NCI-H2227 treated with DMSO at 0.1 percent for 48 hours (cell line): ENCODE measurements at regions not wholly inside any gene's neighbourhood (a gene's known extent, or its start where the extent isn't known, plus 50 kb on each side); places are given as distances from the start of the nearest gene placed in this dataset.
A peak's percentile ranks its signal among the peaks of the same experiment; 100 is the strongest.
"Not testable (repeated sequence)": the region's sequence is repeated elsewhere in the genome, so short reads cannot be mapped to it uniquely, and the experiment has no call there.

Experiments used
- DNase-seq: peaks from one replicate; lab custom pipeline; 2025; lab: John Stamatoyannopoulos, UW

DNA sequence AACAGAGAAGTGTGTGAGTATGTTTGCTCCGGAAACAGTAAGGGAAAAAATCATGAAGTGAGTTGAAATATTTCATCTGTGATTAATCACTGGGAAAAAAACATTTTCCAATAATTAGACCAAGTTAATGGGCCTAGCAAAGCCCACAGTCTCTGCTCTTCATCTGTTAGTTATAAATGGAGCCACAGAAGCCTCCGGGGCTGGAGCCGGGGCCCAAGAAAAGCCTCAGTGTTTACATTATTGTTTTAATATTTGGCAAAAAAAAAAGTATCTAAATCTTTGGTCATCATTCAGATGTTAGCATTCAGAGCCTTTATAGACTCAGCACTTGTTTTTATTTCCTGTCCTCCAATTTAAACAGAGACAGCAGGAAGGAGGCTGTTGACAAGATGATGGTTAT is 115.0 kb downstream of the UBE2U start:
- DNase-seq: no peak

DNA sequence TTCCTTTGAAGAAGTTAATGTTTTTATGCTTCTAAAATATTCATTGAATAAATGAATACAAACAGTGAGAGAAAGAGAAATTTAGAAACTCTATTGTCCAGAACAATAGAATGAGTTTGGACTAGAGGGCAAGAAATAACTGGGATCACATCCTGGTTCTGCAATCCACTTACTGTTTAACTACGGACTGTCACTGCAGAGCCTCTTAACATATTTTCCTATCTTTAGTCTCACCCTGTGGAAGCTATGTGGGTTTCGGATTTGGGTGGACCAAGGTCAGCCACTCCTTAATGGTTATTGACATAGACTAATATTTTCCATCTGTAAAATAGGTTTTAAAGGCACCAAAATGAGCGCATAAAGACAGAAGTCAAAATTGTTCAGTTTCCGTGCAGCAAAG is 116.6 kb downstream of the UBE2U start:
- DNase-seq: no peak

DNA sequence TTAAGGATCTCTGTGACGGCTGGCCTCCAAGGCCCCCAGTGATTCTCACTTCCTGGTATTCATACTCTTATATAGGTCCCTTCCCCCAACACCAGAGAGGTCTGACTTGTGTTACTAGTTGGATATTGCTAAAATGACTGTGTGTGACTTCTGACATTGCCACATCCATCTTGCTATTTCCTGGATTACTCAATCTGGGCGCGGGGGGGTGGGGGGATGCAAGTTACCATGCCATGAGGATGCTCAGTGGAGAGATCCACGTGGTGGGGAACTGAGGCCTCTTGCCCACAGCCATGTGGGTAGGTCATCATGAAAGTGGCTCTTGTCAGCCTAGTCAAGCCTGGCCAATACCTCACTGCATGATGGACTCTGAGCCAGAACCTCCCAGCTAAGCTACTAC is 117.0 kb downstream of the UBE2U start:
- DNase-seq: no peak

DNA sequence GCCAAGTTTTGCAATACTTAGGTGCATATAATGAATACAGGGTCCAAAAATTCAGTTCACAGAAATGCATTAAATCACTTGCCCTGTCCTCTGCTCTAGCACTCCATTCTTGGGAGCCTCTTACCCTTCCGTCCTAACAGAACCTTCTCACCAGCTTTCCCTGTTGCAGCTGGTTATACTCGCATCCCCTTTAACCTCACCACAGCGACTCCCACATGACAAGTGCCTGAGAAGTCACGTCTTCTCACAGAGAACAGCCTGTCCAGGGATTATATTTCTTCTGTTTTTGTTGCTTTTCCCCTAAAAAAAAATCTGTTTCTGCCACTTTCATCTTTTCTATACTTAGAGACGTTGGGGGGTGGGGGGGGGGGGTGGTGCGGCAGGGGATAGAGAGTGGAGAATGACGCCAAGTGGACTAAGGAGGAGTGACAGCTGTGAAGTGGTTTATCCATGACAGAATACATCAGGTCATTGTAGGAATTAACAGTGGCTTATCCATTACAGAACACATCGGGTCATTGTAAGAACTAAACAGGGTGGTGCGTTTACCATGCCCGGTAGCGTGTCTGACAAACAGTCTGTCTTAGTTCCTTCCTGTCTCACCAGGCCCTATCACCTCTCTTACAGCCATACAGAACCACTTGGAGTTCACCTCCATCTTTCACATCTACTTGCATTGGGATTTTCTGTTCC is 117.6 kb downstream of the UBE2U start:
- DNase-seq: no peak

DNA sequence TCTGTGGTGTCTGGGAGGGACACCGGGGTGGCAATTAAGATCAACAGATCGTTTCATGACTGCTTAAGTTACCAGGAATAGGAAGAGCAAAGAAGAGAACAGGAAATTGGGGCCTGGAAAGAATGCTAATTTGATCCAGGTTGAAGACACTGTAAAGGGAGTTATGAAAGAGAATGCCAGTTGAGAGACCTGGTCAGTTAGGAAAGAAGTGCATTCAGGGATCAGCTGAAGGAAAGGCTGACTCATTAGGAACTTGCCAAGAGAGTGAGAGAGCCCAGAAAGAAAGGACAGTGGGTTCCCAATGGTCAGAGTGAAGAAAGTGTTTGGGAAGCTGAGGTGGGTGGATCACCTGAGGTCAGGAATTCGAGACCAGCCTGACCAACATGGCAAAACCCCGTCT is 119.6 kb downstream of the UBE2U start:
- DNase-seq: no peak

DNA sequence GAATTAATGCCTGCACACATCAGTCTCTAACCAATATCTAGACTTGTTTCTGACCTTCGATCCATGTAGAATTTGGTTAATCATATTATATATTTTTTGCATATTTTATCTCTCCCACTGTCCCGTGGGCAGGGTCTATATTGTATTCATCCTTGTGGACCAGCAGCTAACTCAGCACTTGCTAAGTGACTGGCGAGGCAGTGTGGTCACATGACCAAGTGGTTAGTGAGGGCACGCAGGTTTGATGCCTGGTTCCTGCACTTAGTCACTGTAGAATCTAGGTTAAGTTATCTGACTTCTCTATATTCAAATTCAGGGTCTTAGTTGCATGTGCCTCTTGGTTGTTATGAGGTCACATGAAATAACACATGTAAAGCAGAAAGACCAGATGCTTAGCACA is 120.5 kb downstream of the UBE2U start:
- no peak for DNase-seq

DNA sequence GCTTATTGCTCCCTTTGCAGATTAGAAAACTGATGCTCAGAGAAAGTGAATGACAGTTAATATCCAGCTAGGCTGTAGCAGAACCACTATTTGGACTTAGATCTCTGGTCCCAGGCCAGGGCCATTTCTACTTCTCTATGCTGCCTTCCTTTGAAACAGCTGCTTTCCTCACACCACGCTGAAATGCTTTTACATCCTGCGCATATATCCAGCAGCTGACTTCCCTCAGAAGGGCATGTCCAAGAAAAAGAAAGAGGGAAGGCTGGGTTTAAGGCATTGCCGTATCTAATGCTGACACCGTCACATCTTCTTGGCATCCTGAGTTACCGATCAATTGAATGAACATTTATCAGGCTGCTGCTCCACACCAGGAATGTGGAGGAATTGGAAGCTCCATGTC is 122.4 kb downstream of the UBE2U start:
- no peak for DNase-seq

DNA sequence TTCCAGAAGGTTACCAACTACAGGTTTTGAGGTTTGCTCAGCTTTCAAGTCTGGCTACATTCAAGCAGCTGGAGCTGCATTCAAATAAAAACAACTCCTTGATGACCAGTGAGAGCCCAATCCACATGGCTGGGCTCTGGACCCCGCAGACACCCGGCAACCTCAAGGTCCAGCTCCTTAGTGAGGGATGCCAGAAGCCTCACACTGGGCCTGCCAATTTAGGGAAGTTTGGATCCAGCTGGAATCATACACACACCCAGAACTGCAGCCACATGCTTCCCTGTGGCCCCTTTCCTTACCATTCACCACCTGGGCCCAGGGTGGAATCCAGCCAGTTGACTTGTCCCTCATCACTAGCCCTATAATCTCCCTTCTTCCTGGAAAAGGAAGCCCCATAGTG is 123.7 kb downstream of the UBE2U start:
- no peak for DNase-seq

DNA sequence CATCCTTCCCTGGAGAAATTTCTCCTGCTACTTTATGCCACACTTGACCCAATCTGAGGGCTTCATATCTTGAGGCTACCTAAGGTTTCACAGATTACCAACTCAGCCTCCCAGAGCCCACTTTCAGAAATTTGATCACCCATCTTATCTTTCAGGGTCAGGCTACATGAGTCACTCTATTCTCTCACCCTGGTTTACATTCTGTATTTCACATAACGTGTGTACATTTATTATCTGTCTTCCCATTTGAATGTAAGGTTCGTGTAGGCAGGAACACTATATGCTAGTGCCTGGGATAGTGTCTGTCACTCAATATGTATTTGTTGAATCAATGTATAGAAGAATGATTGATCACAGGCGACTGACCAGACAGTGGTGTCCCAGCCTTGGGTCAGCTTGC is 124.8 kb downstream of the UBE2U start:
- DNase-seq: no peak

DNA sequence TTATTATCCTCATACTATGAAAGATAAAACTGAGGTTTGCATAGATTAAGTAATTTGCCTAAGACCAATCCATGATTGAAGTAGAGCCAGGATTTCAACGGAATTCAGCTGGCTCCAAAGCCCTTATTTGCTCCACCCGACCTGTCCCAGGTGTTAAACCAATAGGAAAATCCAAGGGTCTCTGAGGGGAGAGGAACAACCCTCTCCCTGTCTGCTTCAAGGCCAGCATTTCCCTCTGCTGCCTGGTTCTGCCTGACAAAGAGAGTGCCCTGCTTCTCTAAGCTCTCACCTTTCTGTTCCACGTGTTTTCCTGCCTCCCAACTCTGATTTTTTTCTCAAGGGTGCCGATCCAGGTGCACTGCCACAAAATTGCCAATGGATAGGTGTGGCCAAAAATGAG is 127.4 kb downstream of the UBE2U start:
- no peak for DNase-seq

DNA sequence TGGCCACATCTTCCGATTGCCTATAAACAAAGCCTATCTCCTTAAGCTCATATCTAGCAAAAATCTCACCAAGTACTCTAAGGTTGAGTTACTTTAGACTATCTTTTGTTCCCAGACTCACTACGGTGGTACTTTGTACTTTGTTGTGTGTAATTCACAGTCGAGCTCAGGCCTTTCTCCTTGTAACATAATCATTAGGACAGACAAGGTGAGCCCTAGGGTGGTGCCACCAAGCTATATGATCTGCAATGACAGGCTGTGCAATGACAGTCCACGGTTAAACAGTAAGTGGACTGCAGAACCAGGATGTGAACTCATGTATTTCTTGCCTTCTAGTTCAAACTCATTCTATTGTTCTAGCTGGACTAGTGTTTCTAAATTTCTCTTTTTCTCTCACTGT is 132.2 kb downstream of the UBE2U start:
- no peak for DNase-seq

DNA sequence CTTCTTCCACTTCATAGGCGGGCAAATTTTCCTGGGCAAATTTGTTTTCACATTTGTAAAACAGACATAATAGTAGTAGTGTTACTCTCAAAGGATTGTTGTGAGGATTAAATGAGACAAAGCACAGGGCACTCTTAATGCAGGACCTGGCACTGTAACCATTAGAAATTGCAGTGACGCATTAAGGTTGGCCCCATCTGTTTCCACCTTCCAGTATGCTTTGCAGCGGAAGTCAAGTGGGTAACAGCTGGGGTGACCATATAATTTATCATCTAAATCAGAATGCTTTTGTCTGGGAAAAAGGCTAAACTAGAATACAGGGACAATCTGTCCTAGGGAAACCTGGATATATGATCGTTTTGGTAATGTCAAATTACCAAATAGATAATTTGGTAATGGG is 132.5 kb upstream of the CACHD1 start:
- peak; percentile 89 for DNase-seq

DNA sequence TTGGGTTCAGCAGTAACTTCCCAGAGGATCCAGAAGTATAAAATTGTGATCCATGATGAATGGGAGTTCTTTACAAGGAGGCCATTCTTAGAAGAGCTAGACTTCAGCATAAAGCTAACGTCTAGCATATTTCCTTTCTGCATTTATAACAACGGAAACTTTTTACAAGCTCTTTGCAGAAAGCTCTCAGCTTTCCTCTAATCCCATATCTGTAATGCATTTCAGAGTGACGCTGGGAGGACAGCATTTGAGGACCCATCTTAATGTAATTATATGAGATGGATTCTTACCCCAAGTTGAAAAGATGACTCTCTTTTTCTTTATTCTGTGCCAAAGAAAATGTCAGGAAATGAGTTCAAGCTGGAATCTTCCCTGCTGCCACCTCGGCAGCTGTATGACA is 132.0 kb upstream of the CACHD1 start:
- no peak for DNase-seq

DNA sequence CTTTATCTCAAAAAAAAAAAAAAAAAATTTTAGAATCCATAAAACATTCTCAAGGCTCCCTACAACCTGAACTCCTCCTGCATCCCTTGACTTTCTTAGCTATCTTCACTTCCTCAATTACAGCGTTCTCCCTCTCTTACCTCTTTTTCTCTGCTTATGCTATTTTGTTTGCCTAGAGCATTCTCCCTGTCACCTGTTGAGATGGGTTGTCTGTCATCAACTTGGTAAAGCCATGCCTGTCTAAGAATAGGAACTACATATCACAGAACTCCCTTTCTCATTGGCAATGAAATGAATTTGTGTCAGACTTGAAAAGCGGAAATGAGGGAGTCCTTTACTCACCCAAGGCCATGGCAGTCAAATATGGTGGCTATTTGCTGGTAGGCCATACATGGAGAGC is 129.6 kb upstream of the CACHD1 start:
- DNase-seq: no peak

DNA sequence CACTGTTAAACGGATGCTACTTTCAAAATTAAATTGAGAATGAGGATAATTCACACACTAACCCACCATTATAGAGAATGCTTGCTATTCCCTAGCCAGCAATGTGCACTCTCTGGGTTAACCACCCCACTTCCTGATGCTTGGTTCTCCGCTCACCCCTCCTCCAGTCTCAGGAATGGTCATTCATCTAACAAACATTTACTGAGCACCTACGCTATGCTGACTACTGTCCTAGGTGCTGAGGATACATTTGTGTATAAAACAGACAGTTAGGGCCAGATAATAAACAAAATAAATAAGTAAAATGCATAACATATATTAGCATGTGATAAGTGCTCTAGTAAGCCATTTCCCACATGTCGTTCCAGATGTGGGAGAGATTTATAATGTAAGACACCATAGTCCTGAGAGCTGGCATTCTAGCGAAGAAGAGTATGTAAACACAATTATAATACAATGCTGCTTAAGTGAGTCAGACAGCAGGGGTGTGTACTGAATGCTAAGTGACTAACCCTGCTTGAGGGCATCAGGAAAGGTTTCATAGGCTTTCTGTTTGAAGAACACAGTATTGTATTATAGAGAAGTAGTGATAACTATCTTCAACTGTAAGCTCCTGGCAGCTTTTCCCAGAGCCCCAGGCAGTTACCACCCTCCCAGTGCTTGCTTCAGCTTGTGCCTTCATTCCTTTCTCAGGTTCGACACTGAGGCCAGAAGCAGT is 126.7 kb upstream of the CACHD1 start:
- peak; percentile 37 for DNase-seq

DNA sequence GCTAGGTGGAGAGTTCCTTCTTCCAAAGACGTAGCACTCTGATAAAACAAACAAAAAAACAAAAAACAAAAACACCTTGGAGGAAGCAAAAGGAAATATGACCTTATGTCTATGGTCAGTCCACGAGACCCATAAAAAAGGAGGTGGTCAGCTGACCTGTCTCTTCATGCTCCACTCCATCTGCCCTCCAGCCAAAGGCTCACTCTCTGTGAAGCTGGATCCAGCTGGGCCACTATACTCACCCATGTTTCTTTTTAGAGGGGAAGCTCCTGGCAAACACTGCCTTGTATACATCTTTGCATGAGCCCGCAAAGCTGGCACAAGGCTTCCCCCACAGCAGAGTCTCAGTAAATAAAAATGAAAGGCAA is 126.1 kb upstream of the CACHD1 start:
- no peak for DNase-seq

DNA sequence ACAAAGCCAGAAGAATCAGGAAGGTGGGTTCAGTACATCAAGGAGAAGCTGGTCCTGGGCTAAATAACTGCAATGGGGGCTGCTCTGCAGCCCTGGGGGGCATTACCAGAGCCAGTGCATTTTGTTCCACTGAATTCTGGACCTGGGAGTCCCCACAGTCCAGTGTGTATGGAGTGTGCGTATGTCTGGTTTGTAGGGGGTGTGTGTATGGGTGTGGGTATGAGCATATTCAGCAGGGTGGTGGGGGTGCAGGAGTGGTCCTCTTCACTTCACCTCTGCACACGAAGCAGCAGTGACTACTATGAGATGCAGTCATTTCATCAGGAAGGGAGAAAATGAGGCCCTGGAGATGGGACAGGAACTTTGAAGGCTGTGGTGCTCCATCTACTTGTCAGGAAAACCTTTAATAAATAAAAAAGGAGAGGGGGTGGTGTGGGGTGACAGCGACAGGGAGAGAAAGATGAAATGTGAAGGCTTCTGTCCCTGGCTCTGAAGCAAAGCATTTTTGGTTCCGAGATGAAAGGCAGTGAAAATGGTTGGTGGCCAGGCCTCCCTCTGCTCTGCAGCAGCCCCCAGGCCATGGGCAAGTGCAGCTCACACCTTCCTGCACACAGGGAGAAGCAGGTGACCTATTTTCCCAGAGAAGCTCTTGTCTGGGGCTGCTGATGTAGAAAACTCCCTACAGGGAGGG is 121.5 kb upstream of the CACHD1 start:
- no peak for DNase-seq

DNA sequence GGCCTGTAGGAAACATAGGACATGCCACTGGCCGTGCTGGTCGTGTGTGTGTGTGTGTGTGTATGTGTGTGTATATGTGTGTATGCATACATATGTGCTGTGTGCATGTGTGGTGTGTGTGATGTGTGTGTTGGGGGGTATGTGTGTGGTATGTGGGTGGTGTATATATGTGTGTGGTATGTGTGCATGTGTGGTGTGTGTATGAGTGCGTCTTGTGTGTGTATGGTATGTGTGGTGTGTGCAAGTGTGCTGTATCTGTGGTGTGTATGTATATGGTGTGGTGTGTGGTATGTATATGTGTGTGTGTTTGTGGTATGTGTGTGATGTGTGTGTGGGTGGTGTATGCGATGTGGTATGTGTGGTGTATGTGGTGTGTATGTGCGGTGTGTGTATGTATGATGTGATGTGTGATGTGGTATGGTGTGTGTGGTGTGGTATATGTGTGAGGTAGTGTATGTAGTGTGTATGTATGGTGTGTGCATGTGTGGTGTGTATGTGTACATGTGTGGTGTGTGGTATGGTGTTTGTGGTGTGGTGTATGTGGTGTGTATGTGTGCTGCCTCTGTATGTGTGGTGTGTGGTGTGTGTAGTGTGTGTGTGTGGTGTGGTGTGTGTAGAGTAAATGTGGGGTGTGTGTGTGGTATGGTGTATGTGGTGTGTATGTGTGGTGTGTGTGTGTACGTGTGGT is 120.8 kb upstream of the CACHD1 start:
- DNase-seq: no peak

DNA sequence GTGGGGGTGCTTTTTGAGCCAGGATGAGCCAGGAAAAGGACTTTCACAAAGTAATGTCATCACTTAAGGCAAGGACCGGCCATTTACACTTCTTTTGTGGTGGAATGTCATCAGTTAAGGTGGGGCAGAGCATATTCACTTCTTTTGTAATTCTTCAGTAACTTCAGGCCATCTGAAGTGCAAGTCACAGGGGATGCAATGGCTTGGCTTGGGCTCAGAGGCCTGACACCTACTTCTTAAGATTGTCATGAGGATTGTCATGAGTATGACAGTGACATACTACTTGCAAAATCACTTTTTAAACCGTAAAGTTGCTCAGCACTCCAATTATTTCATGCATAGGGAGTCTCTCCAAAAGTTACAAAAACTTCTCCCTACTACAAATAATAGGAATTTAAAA is 114.4 kb upstream of the CACHD1 start:
- not testable (repeated sequence) for DNase-seq

DNA sequence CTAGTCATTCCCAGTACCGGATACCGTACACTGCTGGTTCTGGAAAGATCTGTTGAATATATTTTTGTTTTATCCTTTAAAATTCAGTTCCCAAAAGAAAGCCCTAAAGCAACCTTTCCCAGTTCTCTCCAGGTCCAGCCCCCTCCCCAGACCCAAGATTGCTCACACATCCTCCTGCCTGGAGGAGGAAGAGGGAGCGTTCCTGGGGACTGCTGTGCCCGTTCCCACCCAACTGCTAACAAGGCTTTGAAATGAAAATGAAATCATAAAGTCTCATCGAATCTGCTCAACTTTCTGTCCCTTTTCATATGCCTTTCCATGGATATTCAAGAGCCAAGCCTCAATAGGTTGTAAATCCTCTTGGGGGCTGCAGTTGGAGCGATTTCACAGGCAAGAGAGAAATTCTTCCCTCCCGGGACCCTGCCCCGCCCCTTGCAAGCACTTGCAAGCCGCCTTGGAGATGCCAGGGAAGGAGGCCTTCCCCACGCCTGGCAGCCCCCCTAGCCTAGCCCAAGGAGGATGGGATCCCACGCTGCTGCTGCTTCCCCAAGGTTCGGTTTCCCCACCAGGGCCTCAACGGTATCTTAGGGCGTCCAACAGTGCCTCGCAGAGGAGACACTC is 113.2 kb upstream of the CACHD1 start:
- DNase-seq: no peak

DNA sequence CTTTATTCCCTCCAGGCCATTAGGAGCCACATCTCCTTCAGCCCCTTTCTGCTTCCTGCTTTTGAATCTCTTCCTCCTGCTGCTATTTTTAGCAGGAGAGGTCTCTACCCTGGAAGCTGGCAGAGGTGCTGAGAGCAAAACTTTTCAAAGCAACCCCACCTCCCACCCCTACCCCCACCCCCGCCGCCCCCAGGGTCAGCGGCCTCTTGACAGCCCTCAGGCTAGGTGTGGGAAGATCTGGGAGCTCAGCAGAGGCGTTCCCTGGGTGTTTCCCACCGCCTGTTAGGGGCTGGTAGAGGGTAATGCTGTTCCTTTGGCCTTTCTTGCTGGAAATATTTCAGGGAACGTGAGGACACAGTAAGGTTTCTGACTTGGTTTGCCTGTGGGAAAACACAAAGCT is 112.5 kb upstream of the CACHD1 start:
- DNase-seq: no peak

DNA sequence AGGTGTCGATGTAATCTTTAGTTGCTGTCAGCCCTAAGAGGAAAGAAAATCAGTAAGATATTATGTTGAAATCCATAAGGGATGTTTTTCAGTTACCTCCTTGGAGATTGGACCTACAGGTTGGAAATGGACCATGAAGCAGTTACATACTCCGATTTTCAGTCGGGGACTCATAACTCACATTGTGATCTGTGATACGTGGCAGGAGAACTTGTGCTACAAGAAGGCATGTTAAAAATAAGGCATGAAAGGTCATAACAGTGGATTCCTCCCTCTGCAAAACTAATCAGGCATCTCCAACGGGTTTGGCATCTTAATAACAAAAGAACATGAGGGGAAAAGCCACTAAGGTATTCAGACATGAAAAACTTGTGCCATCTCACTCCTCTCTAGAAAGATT is 111.2 kb upstream of the CACHD1 start:
- no peak for DNase-seq
